ENCODE measurements at regions not wholly inside any gene's neighbourhood (a gene's known extent, or its start where the extent isn't known, plus 50 kb on each side); places are given as distances from the start of the nearest gene placed in this dataset.

- WGBS, 2 donors = 21 to 31% methylated on average over 4 of the region's 4 CpGs
- no peak for DNase-seq
- H3K27ac ChIP-seq = peak overlapping the region; percentile 69 to 92 (median 89)
These were observed 181.0 kb upstream of the ETAA1 start for GRCh38 chr2:67216103-67216502.

GRCh38 chr2:67216881-67217280 lies 180.3 kb upstream of the ETAA1 start:
- peak overlapping the region in 3 of 4 donors; percentile 69 to 92 (median 91) for H3K27ac ChIP-seq
- H3K4me3 ChIP-seq = no peak overlapping the region
- peaks cover 40% of the 10 kb centered on the region for H3K4me1 ChIP-seq
- no peak for TF ChIP-seq POLR2A (IDR thresholded peaks at IDR 0.05)
- TF ChIP-seq CTCF (IDR thresholded peaks at IDR 0.05) = no peak
- ATAC-seq (no peak), DNase-seq (no peak)
- no peaks in the 10 kb centered on the region for H3K9me3 ChIP-seq
- intact Hi-C loops (cut with DNase I) = no loop called here
- WGBS, 2 donors = 71 to 76% methylated on average over 1 of the region's 1 CpG
- no peaks in the 10 kb centered on the region for H3K36me3 ChIP-seq (replicated peaks in 1 of 2; ENCODE audit: insufficient read depth in 1 of 2, low read depth in 2 of 2)
- H3K27me3 ChIP-seq = no peaks in the 10 kb centered on the region

More at GRCh38 chr2:67216103-67216502, 181.0 kb upstream of the ETAA1 start:
- intact Hi-C loops (cut with DNase I) = no loop called here
- no peaks in the 10 kb centered on the region for H3K36me3 ChIP-seq (replicated peaks in 1 of 2; ENCODE audit: insufficient read depth in 1 of 2, low read depth in 2 of 2)
- ATAC-seq = no peak
- no peak for TF ChIP-seq CTCF (IDR thresholded peaks at IDR 0.05)
- no peak for TF ChIP-seq POLR2A (IDR thresholded peaks at IDR 0.05)
- no peaks in the 10 kb centered on the region for H3K27me3 ChIP-seq
- no peak overlapping the region for H3K4me3 ChIP-seq
- peaks cover 43% of the 10 kb centered on the region for H3K4me1 ChIP-seq
- no peaks in the 10 kb centered on the region for H3K9me3 ChIP-seq

GRCh38 chr2:67217398-67217797 lies 179.7 kb upstream of the ETAA1 start:
- ATAC-seq (no peak), DNase-seq (no peak)
- no peaks in the 10 kb centered on the region for H3K36me3 ChIP-seq (replicated peaks in 1 of 2; ENCODE audit: insufficient read depth in 1 of 2, low read depth in 2 of 2)
- H3K4me3 ChIP-seq = no peak overlapping the region
- no peaks in the 10 kb centered on the region for H3K27me3 ChIP-seq
- intact Hi-C loops (cut with DNase I) = no loop called here
- H3K4me1 ChIP-seq = peaks cover 45% of the 10 kb centered on the region
- H3K9me3 ChIP-seq = no peaks in the 10 kb centered on the region
- H3K27ac ChIP-seq = peak overlapping the region in 1 of 4 donors; percentile 92
- TF ChIP-seq CTCF (IDR thresholded peaks at IDR 0.05) (no peak), POLR2A (IDR thresholded peaks at IDR 0.05) (no peak)

- H3K4me3 ChIP-seq = no peak overlapping the region
- no peak overlapping the region for H3K27ac ChIP-seq
- intact Hi-C loops (cut with DNase I) = no loop called here
- no peaks in the 10 kb centered on the region for H3K9me3 ChIP-seq
- H3K36me3 ChIP-seq (replicated peaks in 1 of 2; ENCODE audit: insufficient read depth in 1 of 2, low read depth in 2 of 2) = no peaks in the 10 kb centered on the region
- H3K4me1 ChIP-seq = peaks cover 51% of the 10 kb centered on the region
- H3K27me3 ChIP-seq = no peaks in the 10 kb centered on the region
- ATAC-seq (no peak), DNase-seq (no peak)
- WGBS, 2 donors = 93 to 94% methylated on average over 2 of the region's 2 CpGs
- no peak for TF ChIP-seq POLR2A (IDR thresholded peaks at IDR 0.05)
- TF ChIP-seq CTCF (IDR thresholded peaks at IDR 0.05) = no peak
These were observed 179.1 kb upstream of the ETAA1 start for GRCh38 chr2:67218056-67218455.

- no peaks in the 10 kb centered on the region for H3K27me3 ChIP-seq
- TF ChIP-seq CTCF (IDR thresholded peaks at IDR 0.05) (no peak), POLR2A (IDR thresholded peaks at IDR 0.05) (no peak)
- ATAC-seq (no peak), DNase-seq (no peak)
- no peak overlapping the region for H3K27ac ChIP-seq
- H3K9me3 ChIP-seq = no peaks in the 10 kb centered on the region
- H3K36me3 ChIP-seq (replicated peaks in 1 of 2; ENCODE audit: insufficient read depth in 1 of 2, low read depth in 2 of 2) = no peaks in the 10 kb centered on the region
- 48 to 58% methylated on average over 5 of the region's 5 CpGs for WGBS, 2 donors
- intact Hi-C loops (cut with DNase I) = no loop called here
- peaks cover 53% of the 10 kb centered on the region for H3K4me1 ChIP-seq
- no peak overlapping the region for H3K4me3 ChIP-seq
These were observed 177.5 kb upstream of the ETAA1 start for GRCh38 chr2:67219651-67220050.
